Neuronal stem cell (in vitro differentiated cells): ENCODE measurements at regions not wholly inside any gene's neighbourhood (a gene's known extent, or its start where the extent isn't known, plus 50 kb on each side); places are given as distances from the start of the nearest gene placed in this dataset.

Experiments
- DNase-seq: peaks from one replicate; pipeline ENCODE4 v3.0.0-alpha.2; 2013; ENCODE audit warnings: low spot score
- H2AFZ ChIP-seq: one replicate; pipeline ENCODE4 v1.6.1; 2013; ENCODE audit warnings: mild to moderate bottlenecking, low read length, inconsistent platforms
- H2AK5ac ChIP-seq: 2 replicates; pipeline ENCODE4 v1.6.1; 2013; ENCODE audit warnings: low read depth, mild to moderate bottlenecking, inconsistent platforms, low read length, moderate library complexity, mixed read lengths
- H2BK120ac ChIP-seq: 2 replicates; pipeline ENCODE4 v1.6.1; 2013; ENCODE audit warnings: low read depth, mild to moderate bottlenecking, inconsistent platforms, low read length, moderate library complexity, mixed read lengths
- H2BK12ac ChIP-seq: one replicate; pipeline ENCODE4 v1.6.1; 2013; ENCODE audit warnings: low read length, inconsistent platforms
- H2BK15ac ChIP-seq: 2 replicates; pipeline ENCODE4 v1.6.1; 2013; ENCODE audit warnings: mild to moderate bottlenecking, low read length, inconsistent platforms, mixed read lengths
- H2BK5ac ChIP-seq: one replicate; pipeline ENCODE4 v1.6.1; 2013; ENCODE audit warnings: inconsistent platforms, mild to moderate bottlenecking, low read length, moderate library complexity
- H3K14ac ChIP-seq: one replicate; pipeline ENCODE4 v1.6.1; 2013; ENCODE audit warnings: low read length, inconsistent platforms
- H3K18ac ChIP-seq: 2 replicates; pipeline ENCODE4 v1.6.1; 2013; ENCODE audit warnings: low read length, inconsistent platforms
- H3K23ac ChIP-seq: 2 replicates; pipeline ENCODE4 v1.6.1; 2013; ENCODE audit warnings: low read depth, mild to moderate bottlenecking, mixed read lengths, low read length, inconsistent platforms; ENCODE audit not compliant: poor library complexity
- H3K27ac ChIP-seq: replicated peaks from 3 replicates; pipeline ENCODE4 v1.5.1; 2013; ENCODE audit warnings: low read length, inconsistent platforms
- H3K27me3 ChIP-seq, 3 experiments: 2 replicates each; pipeline ENCODE4 v1.6.1; 2013; ENCODE audit warnings: low read length in 3 of 3, mild to moderate bottlenecking in 2 of 3, inconsistent platforms in 1 of 3, low read depth in 1 of 3, mixed read lengths in 1 of 3, moderate library complexity in 1 of 3; ENCODE audit not compliant: control insufficient read depth in 3 of 3, insufficient read depth in 3 of 3
- H3K36me3 ChIP-seq, 2 donors: replicated peaks in 1 of 2; 2 replicates each; pipeline ENCODE4 v1.6.1; 2013; ENCODE audit warnings: low read length in 2 of 2; ENCODE audit not compliant: control insufficient read depth in 2 of 2, insufficient read depth in 2 of 2
- H3K4ac ChIP-seq: 2 replicates; pipeline ENCODE4 v1.6.1; 2013; ENCODE audit warnings: inconsistent platforms, mild to moderate bottlenecking, low read length, moderate library complexity
- H3K4me1 ChIP-seq, 2 donors: 1 replicate in 1 of 2; 2 replicates in 1 of 2; pipeline ENCODE4 v1.6.1; 2013; ENCODE audit warnings: low read length in 2 of 2, low read depth in 1 of 2; ENCODE audit not compliant: control insufficient read depth in 2 of 2, insufficient read depth in 1 of 2
- H3K4me2 ChIP-seq: one replicate; pipeline ENCODE4 v1.6.1; 2013; ENCODE audit warnings: mild to moderate bottlenecking, low read length, inconsistent platforms; ENCODE audit not compliant: insufficient read depth, poor library complexity, severe bottlenecking
- H3K4me3 ChIP-seq, 2 donors: 2 replicates each; pipeline ENCODE4 v1.5.1; 2013; ENCODE audit warnings: low read length in 2 of 2, mild to moderate bottlenecking in 2 of 2, inconsistent platforms in 1 of 2, moderate library complexity in 1 of 2
- H3K79me1 ChIP-seq: one replicate; pipeline ENCODE4 v1.6.1; 2013; ENCODE audit warnings: low read depth, mild to moderate bottlenecking, inconsistent platforms, low read length, moderate library complexity
- H3K9ac ChIP-seq: one replicate; pipeline ENCODE4 v1.6.1; 2013; ENCODE audit warnings: mild to moderate bottlenecking, low read depth, low read length, inconsistent platforms; ENCODE audit not compliant: poor library complexity
- H3K9me3 ChIP-seq, 2 donors: replicated peaks in 1 of 2; 2 replicates each; pipeline versions ENCODE3 to v1.6.1; 2013; ENCODE audit warnings: low read length in 2 of 2, mild to moderate bottlenecking in 2 of 2, inconsistent platforms in 1 of 2, low read depth in 1 of 2, mixed read lengths in 1 of 2, moderate library complexity in 1 of 2; ENCODE audit not compliant: control insufficient read depth in 2 of 2, insufficient read depth in 1 of 2
- H4K8ac ChIP-seq: one replicate; pipeline ENCODE4 v1.6.1; 2013; ENCODE audit warnings: low read depth, mild to moderate bottlenecking, inconsistent platforms, low read length, moderate library complexity
- H4K91ac ChIP-seq: one replicate; pipeline ENCODE4 v1.6.1; 2013; ENCODE audit warnings: low read length, low read depth, mild to moderate bottlenecking, inconsistent platforms; ENCODE audit not compliant: poor library complexity
- WGBS, 2 donors: extraction: QIAGEN DNeasy Blood & Tissue Kit; methylation state at CpG; one replicate each; pipeline ENCODE4 v1.1.7; 2013; ENCODE audit warnings: missing lambda C conversion rate in 2 of 2, mixed read lengths in 1 of 2; ENCODE audit not compliant: insufficient read length in 2 of 2, insufficient replicate concordance in 1 of 2; ENCODE audit errors: extremely low coverage in 2 of 2; 5-methylcytosine and 5-hydroxymethylcytosine counted together

- H3K18ac ChIP-seq = no peak overlapping the region
- H3K4me1 ChIP-seq = peaks cover 0 to 11% of the 10 kb centered on the region in 2 donors
- H2BK15ac ChIP-seq = no peak overlapping the region
- H2AFZ ChIP-seq = no peak overlapping the region
- H3K9me3 ChIP-seq = no peaks in the 10 kb centered on the region
- no peaks in the 10 kb centered on the region for H3K79me1 ChIP-seq
- H3K27me3 ChIP-seq = no peaks in the 10 kb centered on the region
- H3K27ac ChIP-seq = no peak overlapping the region
- no peak overlapping the region for H4K91ac ChIP-seq
- H3K14ac ChIP-seq = no peak overlapping the region
- H2BK5ac ChIP-seq = no peak overlapping the region
- no peak overlapping the region for H3K4ac ChIP-seq
- WGBS, 2 donors = no CpG with 5 or more reads among the region's 5 CpGs
- no peaks in the 10 kb centered on the region for H3K36me3 ChIP-seq
- H2BK120ac ChIP-seq = no peak overlapping the region
- no peak for DNase-seq
- no peak overlapping the region for H2AK5ac ChIP-seq
- H3K23ac ChIP-seq = no peak overlapping the region
- no peak overlapping the region for H3K4me2 ChIP-seq
- no peak overlapping the region for H3K9ac ChIP-seq
- no peak overlapping the region for H2BK12ac ChIP-seq
- H4K8ac ChIP-seq = no peak overlapping the region
- no peak overlapping the region for H3K4me3 ChIP-seq
These were observed 196.1 kb upstream of the CAMK1G start for GRCh38 chr1:209387271-209387968.

GRCh38 chr1:209387969-209388329 lies 195.6 kb upstream of the CAMK1G start:
- Histone ChIP-seq H3K23ac (no peak overlapping the region), H4K8ac (no peak overlapping the region), H4K91ac (no peak overlapping the region), H2BK120ac (no peak overlapping the region), H3K4me1 (peaks cover 0 to 9% of the 10 kb centered on the region in 2 donors), H3K4me3 (no peak overlapping the region), H3K27me3 (no peaks in the 10 kb centered on the region), H3K18ac (no peak overlapping the region), H3K9ac (no peak overlapping the region), H2BK5ac (no peak overlapping the region), H3K9me3 (no peaks in the 10 kb centered on the region), H3K36me3 (no peaks in the 10 kb centered on the region), H2BK12ac (no peak overlapping the region), H2BK15ac (no peak overlapping the region), H3K4ac (no peak overlapping the region), H3K79me1 (no peaks in the 10 kb centered on the region), H3K14ac (no peak overlapping the region), H2AK5ac (no peak overlapping the region), H3K4me2 (no peak overlapping the region), H2AFZ (no peak overlapping the region), H3K27ac (no peak overlapping the region)
- no CpG with 5 or more reads among the region's 2 CpGs for WGBS, 2 donors
- no peak for DNase-seq

GRCh38 chr1:209388358-209388757 lies 195.2 kb upstream of the CAMK1G start:
- no peak overlapping the region for H2BK120ac ChIP-seq
- no peak overlapping the region for H3K23ac ChIP-seq
- H3K79me1 ChIP-seq = no peaks in the 10 kb centered on the region
- no peak overlapping the region for H2BK12ac ChIP-seq
- H3K9ac ChIP-seq = no peak overlapping the region
- H2BK15ac ChIP-seq = no peak overlapping the region
- H3K36me3 ChIP-seq = no peaks in the 10 kb centered on the region
- no peak for DNase-seq
- no peak overlapping the region for H3K4me3 ChIP-seq
- H2AK5ac ChIP-seq = no peak overlapping the region
- H3K4ac ChIP-seq = no peak overlapping the region
- H4K91ac ChIP-seq = no peak overlapping the region
- H3K27me3 ChIP-seq = no peaks in the 10 kb centered on the region
- no peak overlapping the region for H4K8ac ChIP-seq
- no peak overlapping the region for H3K14ac ChIP-seq
- no peak overlapping the region for H3K4me2 ChIP-seq
- WGBS, 2 donors = no CpG with 5 or more reads among the region's 1 CpG
- no peak overlapping the region for H2AFZ ChIP-seq
- no peak overlapping the region for H3K18ac ChIP-seq
- no peak overlapping the region for H3K27ac ChIP-seq
- H3K9me3 ChIP-seq = no peaks in the 10 kb centered on the region
- peaks cover 0 to 9% of the 10 kb centered on the region in 2 donors for H3K4me1 ChIP-seq
- H2BK5ac ChIP-seq = no peak overlapping the region

GRCh38 chr1:209389258-209389657 lies 194.3 kb upstream of the CAMK1G start:
- no peak overlapping the region for H3K14ac ChIP-seq
- peaks cover 0 to 5% of the 10 kb centered on the region in 2 donors for H3K4me1 ChIP-seq
- no peak overlapping the region for H3K4me2 ChIP-seq
- no peaks in the 10 kb centered on the region for H3K27me3 ChIP-seq
- H2BK12ac ChIP-seq = no peak overlapping the region
- H2BK15ac ChIP-seq = no peak overlapping the region
- H2AK5ac ChIP-seq = no peak overlapping the region
- DNase-seq = no peak
- no peaks in the 10 kb centered on the region for H3K36me3 ChIP-seq
- H3K79me1 ChIP-seq = no peaks in the 10 kb centered on the region
- no peak overlapping the region for H3K4me3 ChIP-seq
- no peak overlapping the region for H4K91ac ChIP-seq
- no CpG with 5 or more reads among the region's 1 CpG for WGBS, 2 donors
- no peak overlapping the region for H2BK5ac ChIP-seq
- no peak overlapping the region for H3K4ac ChIP-seq
- no peak overlapping the region for H2AFZ ChIP-seq
- no peak overlapping the region for H3K9ac ChIP-seq
- no peak overlapping the region for H3K18ac ChIP-seq
- no peak overlapping the region for H3K23ac ChIP-seq
- no peak overlapping the region for H3K27ac ChIP-seq
- H4K8ac ChIP-seq = no peak overlapping the region
- no peak overlapping the region for H2BK120ac ChIP-seq
- no peaks in the 10 kb centered on the region for H3K9me3 ChIP-seq
